ENCODE measurements at regions not wholly inside any gene's neighbourhood (a gene's known extent, or its start where the extent isn't known, plus 50 kb on each side); places are given as distances from the start of the nearest gene placed in this dataset.
"Not testable (repeated sequence)": the region's sequence is repeated elsewhere in the genome, so short reads cannot be mapped to it uniquely, and the experiment has no call there.

GRCh38 chr21:15126948-15127347, 62.1 kb upstream of the NRIP1 start:
- TF ChIP-seq, protein P1, sequence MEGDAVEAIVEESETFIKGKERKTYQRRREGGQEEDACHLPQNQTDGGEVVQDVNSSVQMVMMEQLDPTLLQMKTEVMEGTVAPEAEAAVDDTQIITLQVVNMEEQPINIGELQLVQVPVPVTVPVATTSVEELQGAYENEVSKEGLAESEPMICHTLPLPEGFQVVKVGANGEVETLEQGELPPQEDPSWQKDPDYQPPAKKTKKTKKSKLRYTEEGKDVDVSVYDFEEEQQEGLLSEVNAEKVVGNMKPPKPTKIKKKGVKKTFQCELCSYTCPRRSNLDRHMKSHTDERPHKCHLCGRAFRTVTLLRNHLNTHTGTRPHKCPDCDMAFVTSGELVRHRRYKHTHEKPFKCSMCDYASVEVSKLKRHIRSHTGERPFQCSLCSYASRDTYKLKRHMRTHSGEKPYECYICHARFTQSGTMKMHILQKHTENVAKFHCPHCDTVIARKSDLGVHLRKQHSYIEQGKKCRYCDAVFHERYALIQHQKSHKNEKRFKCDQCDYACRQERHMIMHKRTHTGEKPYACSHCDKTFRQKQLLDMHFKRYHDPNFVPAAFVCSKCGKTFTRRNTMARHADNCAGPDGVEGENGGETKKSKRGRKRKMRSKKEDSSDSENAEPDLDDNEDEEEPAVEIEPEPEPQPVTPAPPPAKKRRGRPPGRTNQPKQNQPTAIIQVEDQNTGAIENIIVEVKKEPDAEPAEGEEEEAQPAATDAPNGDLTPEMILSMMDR (IDR thresholded peaks at IDR 0.05), result no peak
- Mint-ChIP-seq H3K27me3 (ENCODE audit: unreplicated experiment) (peaks cover 2% of the 10 kb centered on the region), H3K9me3 (ENCODE audit: unreplicated experiment) (no peaks in the 10 kb centered on the region), H3K36me3 (ENCODE audit: unreplicated experiment) (no peaks in the 10 kb centered on the region), H3K4me1 (ENCODE audit: unreplicated experiment) (no peaks in the 10 kb centered on the region), H3K27ac (ENCODE audit: unreplicated experiment) (no peak overlapping the region), H3K4me3 (ENCODE audit: unreplicated experiment) (no peak overlapping the region)
- DNase-seq (ENCODE audit: extremely low spot score, unreplicated experiment), result no peak

- TF ChIP-seq, protein P1 (IDR thresholded peaks at IDR 0.05), result no peak
- Mint-ChIP-seq H3K4me3 (ENCODE audit: unreplicated experiment) (no peak overlapping the region), H3K36me3 (ENCODE audit: unreplicated experiment) (no peaks in the 10 kb centered on the region), H3K27me3 (ENCODE audit: unreplicated experiment) (no peaks in the 10 kb centered on the region), H3K27ac (ENCODE audit: unreplicated experiment) (no peak overlapping the region), H3K4me1 (ENCODE audit: unreplicated experiment) (no peaks in the 10 kb centered on the region), H3K9me3 (ENCODE audit: unreplicated experiment) (no peaks in the 10 kb centered on the region)
- DNase-seq (ENCODE audit: extremely low spot score, unreplicated experiment), result no peak
These were observed 62.6 kb upstream of the NRIP1 start for GRCh38 chr21:15127437-15127836.

DNA sequence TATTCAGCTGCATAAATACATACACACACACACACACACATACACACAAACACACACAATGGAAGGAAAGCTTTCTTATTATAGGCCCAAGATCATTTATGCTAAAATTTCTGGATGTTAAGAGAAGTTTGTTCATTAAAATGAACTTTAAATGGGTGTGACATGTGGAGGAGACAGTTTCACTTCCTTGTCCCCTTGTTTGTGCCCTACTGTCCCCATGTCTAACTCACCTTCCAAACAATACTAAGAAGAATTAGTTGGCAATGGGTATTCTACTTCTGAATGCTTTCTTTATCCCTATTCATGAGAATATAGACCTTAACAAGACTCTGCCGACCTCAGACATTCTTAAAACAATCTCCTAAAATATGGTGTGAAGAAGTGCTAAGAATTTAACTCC, 63.5 kb upstream of the NRIP1 start:
- TF ChIP-seq, protein P1 (IDR thresholded peaks at IDR 0.05), result no peak
- no peaks in the 10 kb centered on the region for H3K4me1 Mint-ChIP-seq (ENCODE audit: unreplicated experiment)
- H3K4me3 Mint-ChIP-seq (ENCODE audit: unreplicated experiment), result no peak overlapping the region
- no peaks in the 10 kb centered on the region for H3K36me3 Mint-ChIP-seq (ENCODE audit: unreplicated experiment)
- no peak overlapping the region for H3K27ac Mint-ChIP-seq (ENCODE audit: unreplicated experiment)
- no peaks in the 10 kb centered on the region for H3K27me3 Mint-ChIP-seq (ENCODE audit: unreplicated experiment)
- DNase-seq (ENCODE audit: extremely low spot score, unreplicated experiment), result no peak
- no peaks in the 10 kb centered on the region for H3K9me3 Mint-ChIP-seq (ENCODE audit: unreplicated experiment)

DNA sequence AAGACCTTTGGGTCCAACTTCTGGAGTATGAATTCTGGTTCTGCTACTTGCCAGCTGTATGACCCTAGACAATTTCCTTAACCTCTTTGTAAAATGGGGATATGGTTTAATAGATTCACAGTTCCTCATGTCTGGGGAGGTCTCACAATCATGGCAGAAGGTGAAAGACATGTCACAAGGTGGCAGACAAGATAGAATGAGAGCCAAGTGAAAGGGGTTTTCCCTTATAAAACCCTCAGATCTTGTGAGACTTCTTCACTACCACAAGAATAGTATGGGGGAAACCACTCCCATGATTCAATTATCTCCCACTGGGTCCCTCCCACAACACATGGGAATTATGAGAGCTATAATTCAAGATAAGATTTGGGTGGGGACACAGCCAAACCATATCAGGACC, 63.9 kb upstream of the NRIP1 start:
- not testable (repeated sequence) for H3K27ac Mint-ChIP-seq (ENCODE audit: unreplicated experiment); DNase-seq (ENCODE audit: extremely low spot score, unreplicated experiment); H3K36me3 Mint-ChIP-seq (ENCODE audit: unreplicated experiment); H3K4me1 Mint-ChIP-seq (ENCODE audit: unreplicated experiment); H3K9me3 Mint-ChIP-seq (ENCODE audit: unreplicated experiment); H3K4me3 Mint-ChIP-seq (ENCODE audit: unreplicated experiment); H3K27me3 Mint-ChIP-seq (ENCODE audit: unreplicated experiment)

DNA sequence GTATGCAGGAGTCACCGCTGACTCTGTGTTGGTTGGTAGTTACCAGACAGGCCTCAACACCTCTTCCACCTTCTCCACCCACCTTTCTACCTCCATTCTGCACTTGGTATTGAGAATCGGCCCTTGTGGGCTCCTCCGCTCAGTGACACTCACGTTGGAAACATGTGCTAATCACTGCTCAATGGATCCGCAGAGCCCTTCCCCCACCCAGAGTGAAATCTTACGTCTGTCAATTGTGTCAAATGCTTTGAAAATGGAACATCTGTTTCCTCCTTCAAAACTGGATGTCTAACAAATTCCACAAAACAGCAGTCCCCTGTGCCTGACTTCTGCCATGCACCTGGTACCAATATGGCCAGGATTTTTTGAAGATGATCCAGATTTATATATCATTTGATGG, 65.5 kb upstream of the NRIP1 start:
- H3K4me3 Mint-ChIP-seq (ENCODE audit: unreplicated experiment), result no peak overlapping the region
- no peak overlapping the region for H3K27ac Mint-ChIP-seq (ENCODE audit: unreplicated experiment)
- H3K9me3 Mint-ChIP-seq (ENCODE audit: unreplicated experiment), result no peaks in the 10 kb centered on the region
- no peaks in the 10 kb centered on the region for H3K27me3 Mint-ChIP-seq (ENCODE audit: unreplicated experiment)
- DNase-seq (ENCODE audit: extremely low spot score, unreplicated experiment), result no peak
- H3K4me1 Mint-ChIP-seq (ENCODE audit: unreplicated experiment), result no peaks in the 10 kb centered on the region
- no peaks in the 10 kb centered on the region for H3K36me3 Mint-ChIP-seq (ENCODE audit: unreplicated experiment)
- TF ChIP-seq, protein P1 (IDR thresholded peaks at IDR 0.05), result no peak

DNA sequence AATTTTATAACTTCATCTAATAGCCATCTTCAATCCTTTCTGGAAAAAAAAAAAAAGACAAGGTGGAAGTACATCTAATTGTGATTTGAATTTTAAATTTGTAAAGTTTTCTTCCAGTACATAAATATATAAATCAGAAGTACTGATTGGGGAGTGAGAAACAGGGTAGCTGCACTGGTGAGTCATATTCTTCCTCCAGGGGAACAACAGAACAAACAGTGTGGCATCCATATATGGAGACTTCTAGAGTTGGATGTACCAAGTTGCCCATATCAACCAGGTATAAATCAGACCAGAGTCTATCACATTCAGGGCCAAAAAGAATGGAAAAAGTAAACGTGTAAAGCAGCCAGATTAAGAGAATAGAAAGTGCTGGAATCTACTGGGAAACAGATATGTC, 66.0 kb upstream of the NRIP1 start:
- TF ChIP-seq, protein P1 (IDR thresholded peaks at IDR 0.05), result no peak
- no peaks in the 10 kb centered on the region for H3K4me1 Mint-ChIP-seq (ENCODE audit: unreplicated experiment)
- H3K27ac Mint-ChIP-seq (ENCODE audit: unreplicated experiment), result no peak overlapping the region
- H3K4me3 Mint-ChIP-seq (ENCODE audit: unreplicated experiment), result no peak overlapping the region
- no peaks in the 10 kb centered on the region for H3K9me3 Mint-ChIP-seq (ENCODE audit: unreplicated experiment)
- H3K36me3 Mint-ChIP-seq (ENCODE audit: unreplicated experiment), result no peaks in the 10 kb centered on the region
- H3K27me3 Mint-ChIP-seq (ENCODE audit: unreplicated experiment), result no peaks in the 10 kb centered on the region
- DNase-seq (ENCODE audit: extremely low spot score, unreplicated experiment), result no peak
